ELF-1 (cell line): ENCODE measurements at regions not wholly inside any gene's neighbourhood (a gene's known extent, or its start where the extent isn't known, plus 50 kb on each side); places are given as distances from the start of the nearest gene placed in this dataset.

ENCODE experiments used
- DNase-seq: peaks from one replicate; pipeline ENCODE4 v3.0.0-alpha.2; 2016; ENCODE audit warnings: low read depth, low spot score

DNA sequence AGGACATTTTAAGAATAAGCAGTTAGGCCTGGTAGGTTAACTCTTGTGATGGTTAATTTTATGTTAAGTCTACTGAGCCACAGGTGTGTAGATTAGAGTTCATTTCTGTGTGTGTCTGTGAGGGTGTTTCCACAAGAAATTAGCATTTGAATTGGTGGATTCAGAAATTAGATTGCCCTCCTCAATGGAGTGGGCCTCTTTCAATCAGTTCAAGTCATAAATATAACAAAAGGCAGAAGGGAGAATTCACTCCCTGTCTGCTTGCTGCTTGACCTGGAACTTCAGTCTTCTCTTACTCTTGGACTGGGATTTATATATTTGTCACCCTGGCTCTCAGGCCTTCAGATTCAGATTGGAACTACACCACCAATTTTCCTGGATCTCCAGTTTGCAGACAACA, 55.3 kb upstream of the POM121L12 start:
- DNase-seq: no peak

- no peak for DNase-seq
Measured at GRCh38 chr7:52973126-52973525, 62.3 kb upstream of the POM121L12 start.

GRCh38 chr7:52962402-52963076, 72.9 kb upstream of the POM121L12 start:
- no peak for DNase-seq

GRCh38 chr7:52961084-52961483, 74.3 kb upstream of the POM121L12 start:
- no peak for DNase-seq

DNA sequence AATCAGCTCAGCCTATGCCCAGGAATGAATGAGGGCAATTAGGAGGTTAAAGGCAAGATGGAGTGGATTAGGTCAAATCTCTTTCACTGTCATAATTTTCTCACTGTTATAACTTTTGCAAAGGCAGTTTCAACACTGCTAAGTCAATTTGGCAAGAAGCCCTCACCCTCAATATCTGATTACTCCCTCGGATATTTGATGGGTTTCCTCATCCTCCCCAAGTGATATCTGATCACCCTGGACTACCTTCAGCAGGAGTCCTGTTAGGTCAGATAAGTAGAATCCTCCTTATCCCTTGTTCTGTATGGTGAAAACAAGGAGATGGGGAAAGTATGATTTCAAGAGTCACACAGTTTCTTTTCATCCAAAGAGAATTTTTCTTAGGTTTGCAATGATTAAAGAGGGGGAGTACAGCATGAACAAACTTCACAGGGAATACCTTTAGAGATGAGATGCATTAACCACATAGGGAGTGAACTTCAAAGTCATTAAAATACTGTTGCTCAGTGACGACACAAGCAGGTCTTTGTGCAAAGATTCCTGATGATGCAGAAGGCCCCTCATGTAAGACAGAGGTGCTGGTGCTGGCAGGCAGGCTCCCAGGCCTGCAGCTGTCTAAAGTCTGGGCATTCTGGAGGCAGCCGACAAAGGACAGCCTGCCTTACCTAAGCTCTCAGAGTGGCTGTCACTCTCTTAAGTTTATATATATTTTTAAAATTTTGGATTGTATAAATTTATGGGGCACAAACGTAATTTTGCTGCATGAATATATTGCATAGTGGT, 75.4 kb upstream of the POM121L12 start:
- DNase-seq: no peak

DNA sequence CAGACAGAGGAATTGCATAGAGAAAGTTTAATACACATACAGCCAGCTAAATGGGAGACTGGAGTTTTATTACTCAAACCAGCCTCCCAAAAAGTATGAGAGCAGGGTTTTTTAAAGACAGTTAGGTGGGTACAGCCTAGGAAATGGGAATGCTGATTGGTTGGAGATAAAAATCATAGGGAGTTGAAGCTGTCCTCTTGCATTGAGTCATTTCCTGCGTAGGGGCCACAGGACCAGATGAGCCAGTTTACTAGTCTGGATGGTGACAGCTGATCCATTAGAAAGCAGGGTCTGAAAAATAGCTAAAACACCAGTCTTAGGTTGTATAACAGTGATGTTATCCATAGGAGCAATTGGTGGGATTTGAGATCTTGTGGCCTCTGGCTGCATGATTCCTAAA, 76.1 kb upstream of the POM121L12 start:
- DNase-seq: no peak

- no peak for DNase-seq
Measured at GRCh38 chr7:52958621-52959140, 76.8 kb upstream of the POM121L12 start.

GRCh38 chr7:52956379-52956915, 79.0 kb upstream of the POM121L12 start:
- DNase-seq: peak; percentile 52

DNA sequence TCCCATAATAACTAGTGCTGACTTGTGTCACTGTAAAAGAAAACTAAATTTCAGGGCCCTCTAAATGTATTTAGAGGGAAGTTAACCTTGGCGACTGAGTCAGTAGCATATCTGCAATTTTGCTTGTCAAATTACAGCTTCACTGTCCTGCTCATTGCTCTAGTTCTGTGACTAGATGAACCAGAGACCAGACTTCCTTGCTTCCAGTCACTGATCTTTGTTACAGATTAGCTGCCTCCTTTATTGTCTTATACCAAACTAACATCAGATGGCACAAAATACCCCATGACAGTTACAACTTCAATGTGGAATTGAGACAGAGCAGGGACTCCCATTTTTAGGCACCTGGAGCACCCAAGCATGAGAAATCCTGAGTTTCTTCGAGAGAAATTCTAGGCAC, 79.9 kb upstream of the POM121L12 start:
- DNase-seq: no peak

DNA sequence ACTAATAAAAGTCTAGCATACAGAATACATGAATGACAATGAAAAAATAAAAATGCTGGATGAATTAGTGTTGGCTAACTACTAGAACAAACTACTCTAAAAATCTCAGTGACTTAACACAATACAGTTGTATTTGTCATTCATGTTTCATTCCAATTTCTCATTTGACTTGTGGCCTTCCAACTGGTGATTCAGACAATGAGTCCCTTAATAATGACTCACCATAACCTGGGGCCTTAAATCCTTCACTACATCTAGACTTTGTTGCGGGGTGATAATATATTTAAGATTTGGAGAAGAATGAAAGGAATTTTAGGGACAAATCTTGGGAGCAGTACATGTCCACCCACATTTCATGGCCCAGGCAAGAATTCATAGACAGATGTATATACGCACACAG, 90.5 kb upstream of the POM121L12 start:
- DNase-seq: no peak

DNA sequence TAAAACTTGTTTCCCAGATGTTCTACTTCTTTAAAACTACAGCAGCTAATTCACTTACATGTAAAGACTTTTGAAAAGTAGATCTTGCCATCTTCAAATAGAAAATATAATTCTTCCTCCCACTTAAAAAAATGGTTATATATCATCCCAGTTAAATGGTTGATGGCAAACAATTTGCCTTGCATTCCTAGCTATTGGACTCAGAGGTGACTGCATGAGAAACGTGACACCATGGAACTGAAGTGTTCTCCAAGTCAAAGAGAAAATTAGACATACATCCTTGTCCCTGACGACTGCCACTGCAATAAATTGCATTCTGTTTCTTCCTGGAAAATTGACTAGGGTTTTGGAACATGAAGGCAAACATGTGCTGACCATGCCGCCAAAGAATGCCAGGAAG, 95.0 kb upstream of the POM121L12 start:
- no peak for DNase-seq

DNA sequence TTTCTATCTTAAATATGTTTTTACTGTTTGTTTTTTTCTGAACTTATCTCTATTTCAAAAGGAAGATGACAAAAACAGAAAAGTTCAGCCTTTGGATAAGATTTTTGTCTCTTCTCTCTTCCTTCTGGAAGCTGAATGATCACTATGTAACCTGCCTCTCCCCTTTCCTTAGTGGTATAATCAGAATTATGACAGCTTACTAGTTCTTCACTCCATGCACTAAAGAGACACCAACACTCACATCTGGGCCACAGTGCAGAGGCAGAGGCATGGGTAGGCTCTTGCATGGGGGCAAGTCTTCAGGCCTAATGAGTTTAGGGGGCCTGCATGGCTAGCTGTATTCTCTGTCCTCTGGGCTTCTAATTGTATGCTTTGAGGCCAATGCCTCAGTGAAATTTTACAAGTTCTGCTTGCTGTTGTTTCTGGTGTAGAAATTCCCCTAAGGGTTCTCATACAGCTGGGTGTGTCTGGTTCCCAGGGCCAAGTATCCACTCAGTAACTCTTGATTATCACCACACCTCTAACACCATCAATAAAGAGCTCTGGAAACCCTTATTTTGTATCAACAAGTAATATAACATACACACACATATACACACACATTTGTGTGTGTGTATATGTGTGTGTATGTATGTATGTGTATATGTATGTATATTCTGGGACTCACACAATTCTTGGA, 96.8 kb upstream of the POM121L12 start:
- DNase-seq: no peak

- DNase-seq: no peak
Measured at GRCh38 chr7:52936750-52937149, 98.7 kb upstream of the POM121L12 start.

DNA sequence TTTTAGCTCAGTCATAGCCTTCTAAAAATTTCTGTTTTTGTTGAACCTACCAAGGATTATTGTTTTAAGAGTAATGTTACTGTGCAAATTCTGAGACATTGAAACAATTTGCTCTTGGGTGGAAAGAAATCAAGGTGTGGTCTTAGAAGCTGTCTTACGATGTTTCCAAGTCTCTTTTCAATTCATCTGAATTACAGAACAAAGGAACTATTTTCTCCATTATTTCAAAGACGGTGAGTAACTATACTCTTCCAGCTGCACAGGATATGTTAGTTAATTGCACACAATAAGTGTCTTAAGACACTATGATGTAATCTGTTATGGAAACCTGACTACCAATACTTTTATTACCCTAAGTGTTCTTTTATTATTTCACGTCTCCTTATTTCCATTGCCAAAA, 106.8 kb upstream of the POM121L12 start:
- no peak for DNase-seq

DNA sequence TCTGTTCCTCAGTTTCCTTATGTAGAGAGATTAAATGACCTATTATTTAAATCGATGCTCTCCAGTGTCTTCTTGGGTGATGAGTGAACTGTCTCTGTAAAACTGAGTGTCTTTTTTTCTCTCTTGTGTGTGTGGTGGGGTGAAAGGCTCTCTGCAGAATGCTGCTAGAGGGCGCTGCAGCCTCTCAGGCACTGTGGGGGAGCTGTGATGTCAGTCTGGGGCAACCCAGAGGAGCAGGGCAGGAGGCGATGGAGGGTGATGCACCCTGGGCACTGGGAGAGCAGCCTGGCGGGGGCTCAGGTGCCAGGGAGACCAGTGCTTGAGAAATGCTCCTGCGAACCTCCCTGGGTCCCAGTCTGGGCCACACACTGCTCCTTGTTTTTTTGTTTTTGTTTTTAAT, 110.1 kb upstream of the POM121L12 start:
- DNase-seq: no peak

DNA sequence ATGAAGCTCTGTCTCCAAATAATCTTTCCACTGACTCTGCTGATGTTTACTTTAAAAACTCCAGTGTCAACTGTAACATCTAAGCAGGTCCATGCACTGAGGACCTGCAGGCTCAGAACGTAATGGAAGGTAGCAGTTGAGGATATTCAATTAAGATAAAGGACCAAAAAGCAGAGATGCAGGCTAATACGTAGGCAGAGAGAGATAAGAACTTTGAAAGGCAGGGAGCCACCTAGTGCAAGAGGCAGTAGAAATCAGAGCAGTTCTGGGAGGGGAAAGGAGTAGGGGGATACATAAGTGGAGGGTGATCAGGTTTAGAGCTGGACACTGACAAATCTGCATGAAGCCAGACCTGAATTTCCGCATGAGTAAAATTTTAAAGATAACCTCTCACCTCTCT, 114.5 kb upstream of the POM121L12 start:
- peak; percentile 56 for DNase-seq

- no peak for DNase-seq
Measured at GRCh38 chr7:52917982-52918578, 117.4 kb upstream of the POM121L12 start.

- DNase-seq: no peak
Measured at GRCh38 chr7:52911795-52912194, 123.6 kb upstream of the POM121L12 start.

GRCh38 chr7:52911326-52911725, 124.1 kb upstream of the POM121L12 start:
- no peak for DNase-seq

DNA sequence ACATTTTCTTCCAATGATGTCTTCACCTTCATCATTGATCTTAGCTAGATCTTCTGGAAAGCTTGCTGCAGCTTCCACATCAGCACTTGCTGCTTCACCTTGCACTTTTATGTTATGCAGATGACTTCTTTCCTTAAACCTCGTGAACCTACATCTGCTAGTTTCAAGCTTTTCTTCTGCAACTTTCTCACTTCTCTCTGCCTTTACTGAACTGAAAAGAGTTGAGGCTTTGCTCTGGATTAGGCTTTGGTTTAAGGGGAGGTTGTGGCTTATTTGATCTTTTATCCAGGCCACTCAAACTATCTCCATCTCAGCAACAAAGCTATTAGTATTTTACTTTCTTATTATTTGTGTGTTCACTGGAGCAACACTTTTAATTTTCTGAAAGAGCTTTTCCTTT, 125.5 kb upstream of the POM121L12 start:
- DNase-seq: no peak

GRCh38 chr7:52909131-52909530, 126.3 kb upstream of the POM121L12 start:
- DNase-seq: no peak

GRCh38 chr7:52897713-52898112, 137.7 kb upstream of the POM121L12 start:
- no peak for DNase-seq
